Keratinocyte (primary cell): ENCODE measurements at regions not wholly inside any gene's neighbourhood (a gene's known extent, or its start where the extent isn't known, plus 50 kb on each side); places are given as distances from the start of the nearest gene placed in this dataset.

Source experiments
- DNase-seq: peaks from one replicate; pipeline ENCODE4 v3.0.0-alpha.2; 2011; ENCODE audit warnings: low read depth, missing footprints, low spot score
- FAIRE-seq: peaks from 2 replicates; lab custom pipeline; 2011; peaks lifted over from hg19 to GRCh38; lab: Jason Lieb, UNC
- H2AFZ ChIP-seq: 2 replicates; pipeline ENCODE4 v1.6.0; 2012; ENCODE audit warnings: low read length, control low read depth, inconsistent platforms; ENCODE audit not compliant: control insufficient read depth
- H3K27ac ChIP-seq: 2 replicates; pipeline ENCODE4 v1.5.1; 2011; ENCODE audit warnings: low read length; ENCODE audit not compliant: control insufficient read depth, insufficient read depth
- H3K27me3 ChIP-seq: 3 replicates; pipeline ENCODE4 v1.6.0; 2011; ENCODE audit warnings: low read length; ENCODE audit not compliant: control insufficient read depth, insufficient read depth; ENCODE audit errors: extremely low read depth
- H3K36me3 ChIP-seq, 2 experiments: 2 replicates in 1 of 2; 3 replicates in 1 of 2; pipeline ENCODE4 v1.5.1; 2011; ENCODE audit warnings: low read length in 2 of 2, mild to moderate bottlenecking in 1 of 2; ENCODE audit not compliant: control insufficient read depth in 2 of 2, insufficient read depth in 2 of 2; ENCODE audit errors: extremely low read depth in 1 of 2
- H3K4me1 ChIP-seq: 3 replicates; pipeline ENCODE4 v1.5.1; 2011; ENCODE audit warnings: low read length; ENCODE audit not compliant: control insufficient read depth, insufficient read depth; ENCODE audit errors: extremely low read depth
- H3K4me2 ChIP-seq: 3 replicates; pipeline ENCODE4 v1.6.0; 2011; ENCODE audit warnings: low read depth, low read length; ENCODE audit not compliant: control insufficient read depth, insufficient read depth; ENCODE audit errors: extremely low read depth
- H3K4me3 ChIP-seq, 3 experiments: fragments of 200-600 bp in 1 of 3; sonication (generic) in 1 of 3; 2 replicates in 2 of 3; 3 replicates in 1 of 3; pipeline ENCODE4 v1.5.1; 2011 to 2016; ENCODE audit warnings: low read length in 3 of 3, mild to moderate bottlenecking in 3 of 3, control low read depth in 2 of 3, inconsistent platforms in 1 of 3, low read depth in 1 of 3, mixed read lengths in 1 of 3, mixed run types in 1 of 3, moderate library complexity in 1 of 3; ENCODE audit not compliant: control insufficient read depth in 2 of 3, insufficient read depth in 2 of 3; ENCODE audit errors: extremely low read depth in 1 of 3
- H3K79me2 ChIP-seq: 2 replicates; pipeline ENCODE4 v1.6.0; 2012; ENCODE audit warnings: low read length; ENCODE audit not compliant: control insufficient read depth, insufficient read depth
- H3K9ac ChIP-seq: 3 replicates; pipeline ENCODE4 v1.6.0; 2011; ENCODE audit warnings: low read length; ENCODE audit not compliant: control insufficient read depth, insufficient read depth; ENCODE audit errors: extremely low read depth
- H3K9me1 ChIP-seq: 3 replicates; pipeline ENCODE4 v1.6.0; 2011; ENCODE audit warnings: low read length; ENCODE audit not compliant: control insufficient read depth, insufficient read depth; ENCODE audit errors: extremely low read depth
- H3K9me3 ChIP-seq: 2 replicates; pipeline ENCODE4 v1.5.1; 2012; ENCODE audit warnings: low read depth, low read length; ENCODE audit not compliant: control insufficient read depth
- H4K20me1 ChIP-seq: 3 replicates; pipeline ENCODE4 v1.6.0; 2011; ENCODE audit warnings: low read length; ENCODE audit not compliant: control insufficient read depth, insufficient read depth; ENCODE audit errors: extremely low read depth
- EZH2 ChIP-seq: IDR thresholded peaks from one replicate; pipeline ENCODE4 v1.6.1; 2012; ENCODE audit warnings: inconsistent platforms, mild to moderate bottlenecking, low read length, moderate library complexity
- dilution Hi-C: fragments of 300-500 bp; cut with MboI; formaldehyde crosslinking; loops from one replicate; pipeline ENCODE4 v1.7.0; 2020; ENCODE audit warnings: low sequenced_read_pairs; ENCODE audit not compliant: extremely low pct_ligation_motif_present
- TF ChIP-seq, protein P1 (sequence below), 3 experiments: IDR thresholded peaks in 1 of 3; conservative IDR thresholded peaks in 1 of 3; optimal IDR thresholded peaks in 1 of 3; 2 replicates in 2 of 3; 3 replicates in 1 of 3; pipeline versions ENCODE3 to v1.5.1; 2011; ENCODE audit warnings: low read length in 3 of 3, mild to moderate bottlenecking in 3 of 3, moderate library complexity in 2 of 3, control low read depth in 1 of 3, inconsistent platforms in 1 of 3; ENCODE audit not compliant: insufficient read depth in 2 of 3; ENCODE audit errors: extremely low read depth in 1 of 3

DNA sequence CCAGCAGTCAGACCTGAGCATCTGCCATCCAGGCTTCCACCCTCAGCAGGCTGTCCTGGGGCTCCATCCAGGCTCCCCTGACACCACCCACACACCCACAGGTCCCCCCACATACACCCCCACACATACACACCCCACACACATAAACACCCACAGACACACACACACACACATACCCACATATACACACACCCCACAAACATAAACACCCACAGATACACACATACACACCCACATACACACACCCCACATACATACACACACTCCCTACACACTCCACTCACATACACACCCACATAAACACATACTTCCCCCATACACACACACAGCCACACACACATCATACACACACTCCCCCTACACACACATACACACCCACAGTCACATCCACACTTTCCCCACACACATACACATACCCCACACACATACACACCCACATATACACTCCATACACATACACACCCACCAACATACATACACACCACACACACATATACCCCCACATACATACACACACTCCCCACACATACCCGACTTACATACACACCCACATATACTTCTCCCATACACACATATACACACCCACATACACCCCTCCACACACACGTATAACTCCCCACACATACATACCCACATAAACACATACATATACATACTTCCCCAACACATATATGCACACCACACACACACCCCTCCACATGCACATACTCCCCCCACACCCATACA, 183.3 kb upstream of the ETAA1 start:
- Histone ChIP-seq H3K27ac (no peak overlapping the region), H3K9ac (no peak overlapping the region), H2AFZ (no peak overlapping the region), H3K9me1 (no peaks in the 10 kb centered on the region), H3K36me3 (no peaks in the 10 kb centered on the region), H3K9me3 (no peaks in the 10 kb centered on the region), H3K79me2 (no peaks in the 10 kb centered on the region), H3K4me2 (no peak overlapping the region), H3K27me3 (no peaks in the 10 kb centered on the region), H4K20me1 (no peaks in the 10 kb centered on the region), H3K4me3 (no peak overlapping the region), H3K4me1 (no peaks in the 10 kb centered on the region)
- dilution Hi-C loops, result no loop called here
- FAIRE-seq (no peak), DNase-seq (no peak)
- TF ChIP-seq, protein P1, sequence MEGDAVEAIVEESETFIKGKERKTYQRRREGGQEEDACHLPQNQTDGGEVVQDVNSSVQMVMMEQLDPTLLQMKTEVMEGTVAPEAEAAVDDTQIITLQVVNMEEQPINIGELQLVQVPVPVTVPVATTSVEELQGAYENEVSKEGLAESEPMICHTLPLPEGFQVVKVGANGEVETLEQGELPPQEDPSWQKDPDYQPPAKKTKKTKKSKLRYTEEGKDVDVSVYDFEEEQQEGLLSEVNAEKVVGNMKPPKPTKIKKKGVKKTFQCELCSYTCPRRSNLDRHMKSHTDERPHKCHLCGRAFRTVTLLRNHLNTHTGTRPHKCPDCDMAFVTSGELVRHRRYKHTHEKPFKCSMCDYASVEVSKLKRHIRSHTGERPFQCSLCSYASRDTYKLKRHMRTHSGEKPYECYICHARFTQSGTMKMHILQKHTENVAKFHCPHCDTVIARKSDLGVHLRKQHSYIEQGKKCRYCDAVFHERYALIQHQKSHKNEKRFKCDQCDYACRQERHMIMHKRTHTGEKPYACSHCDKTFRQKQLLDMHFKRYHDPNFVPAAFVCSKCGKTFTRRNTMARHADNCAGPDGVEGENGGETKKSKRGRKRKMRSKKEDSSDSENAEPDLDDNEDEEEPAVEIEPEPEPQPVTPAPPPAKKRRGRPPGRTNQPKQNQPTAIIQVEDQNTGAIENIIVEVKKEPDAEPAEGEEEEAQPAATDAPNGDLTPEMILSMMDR (optimal IDR thresholded peaks at IDR 0.05 in 1 of 3, IDR thresholded peaks at IDR 0.05 in 1 of 3, conservative IDR thresholded peaks at IDR 0.05 in 1 of 3; ENCODE audit: extremely low read depth in 1 of 3, insufficient read depth in 2 of 3, low read length in 3 of 3), result no peak
- no peak for TF ChIP-seq EZH2

DNA sequence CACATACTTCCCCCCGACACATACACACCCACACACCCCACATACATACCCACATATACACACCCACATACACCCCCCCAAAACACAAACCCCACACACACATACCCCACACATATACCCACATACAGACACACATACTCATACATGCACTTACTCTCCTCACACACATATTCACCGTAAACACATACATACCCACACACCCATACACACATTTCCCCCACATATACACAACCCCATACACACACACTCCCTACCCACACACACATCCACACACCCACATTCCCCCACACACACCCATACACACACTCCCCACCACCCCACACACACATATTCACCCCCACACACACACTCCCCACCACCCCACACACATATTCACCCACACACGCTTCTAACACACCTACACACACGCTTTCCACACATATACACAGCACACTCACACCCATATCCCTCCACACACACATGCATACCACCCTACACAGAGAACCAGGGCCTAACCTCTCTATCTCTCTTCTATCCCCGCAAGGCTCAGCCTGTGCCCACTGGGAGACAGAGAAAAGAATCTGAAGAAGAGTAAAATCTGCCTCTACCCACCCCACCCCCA, 182.4 kb upstream of the ETAA1 start:
- Histone ChIP-seq H4K20me1 (no peaks in the 10 kb centered on the region), H3K79me2 (no peaks in the 10 kb centered on the region), H3K27ac (no peak overlapping the region), H2AFZ (no peak overlapping the region), H3K9ac (no peak overlapping the region), H3K9me1 (no peaks in the 10 kb centered on the region), H3K9me3 (no peaks in the 10 kb centered on the region), H3K4me3 (no peak overlapping the region), H3K4me1 (no peaks in the 10 kb centered on the region), H3K27me3 (no peaks in the 10 kb centered on the region), H3K36me3 (no peaks in the 10 kb centered on the region), H3K4me2 (no peak overlapping the region)
- FAIRE-seq, result no peak
- dilution Hi-C loops, result no loop called here
- TF ChIP-seq, protein P1 (optimal IDR thresholded peaks at IDR 0.05 in 1 of 3, IDR thresholded peaks at IDR 0.05 in 1 of 3, conservative IDR thresholded peaks at IDR 0.05 in 1 of 3; ENCODE audit: extremely low read depth in 1 of 3, insufficient read depth in 2 of 3, low read length in 3 of 3), result no peak
- TF ChIP-seq EZH2, result no peak
- no peak for DNase-seq
